ENCODE measurements at regions not wholly inside any gene's neighbourhood (a gene's known extent, or its start where the extent isn't known, plus 50 kb on each side); places are given as distances from the start of the nearest gene placed in this dataset.
"Not testable (repeated sequence)": the region's sequence is repeated elsewhere in the genome, so short reads cannot be mapped to it uniquely, and the experiment has no call there.

GRCh38 chr14:105600195-105600938 is 74.0 kb downstream of the TMEM121 start:
- Mint-ChIP-seq H3K9me3 (peaks cover 61% of the 10 kb centered on the region), H3K36me3 (ENCODE audit: low read depth) (peaks cover 20% of the 10 kb centered on the region)
- H2AFZ ChIP-seq; H3K27me3 ChIP-seq (ENCODE audit: insufficient read depth); H3K27ac Mint-ChIP-seq; H3K79me2 ChIP-seq (replicated peaks; ENCODE audit: insufficient read depth); H3K4me3 Mint-ChIP-seq; H3K9me2 ChIP-seq (ENCODE audit: insufficient read depth); H3K27me3 Mint-ChIP-seq (ENCODE audit: insufficient read depth, low read depth, poor library complexity); H4K20me1 ChIP-seq (replicated peaks; ENCODE audit: insufficient read depth); H3K4me3 ChIP-seq; H3K4me1 ChIP-seq (ENCODE audit: insufficient read depth); ATAC-seq; H3K27ac ChIP-seq (ENCODE audit: low read depth); H3K36me3 ChIP-seq (ENCODE audit: insufficient read depth); DNase-seq (ENCODE audit: low spot score); H3K4me1 Mint-ChIP-seq; H3F3A ChIP-seq (replicated peaks; ENCODE audit: low read depth); H3K4me2 ChIP-seq: not testable (repeated sequence)

DNA sequence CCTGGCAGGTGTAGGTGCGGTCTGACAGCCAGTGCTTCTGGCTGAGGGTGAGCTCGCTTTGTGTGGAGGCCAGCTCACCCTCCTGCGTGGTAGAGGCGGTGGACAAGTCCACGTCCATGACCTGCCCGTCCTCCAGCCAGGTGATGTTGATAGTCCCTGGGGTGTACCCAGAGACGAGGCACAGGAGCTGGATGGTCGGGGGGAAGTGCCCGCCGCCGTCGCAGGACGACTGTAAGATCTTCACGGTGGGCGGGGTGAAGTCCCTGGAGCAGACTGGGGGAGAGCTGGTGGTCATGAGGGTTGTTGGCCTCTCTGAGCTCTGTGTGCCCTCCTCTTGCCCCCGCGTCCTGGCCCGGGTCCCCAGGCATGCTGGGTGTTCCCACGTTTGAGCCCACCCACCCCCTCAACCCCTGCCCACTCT is 74.6 kb downstream of the TMEM121 start:
- Mint-ChIP-seq H3K27ac (no peak overlapping the region), H3K27me3 (ENCODE audit: insufficient read depth, low read depth, poor library complexity) (peaks cover 5% of the 10 kb centered on the region), H3K4me1 (no peaks in the 10 kb centered on the region), H3K36me3 (ENCODE audit: low read depth) (peaks cover 18% of the 10 kb centered on the region), H3K9me3 (peaks cover 65% of the 10 kb centered on the region), H3K4me3 (no peak overlapping the region)
- no peaks in the 10 kb centered on the region for H4K20me1 ChIP-seq (replicated peaks; ENCODE audit: insufficient read depth)
- H3K27ac ChIP-seq (ENCODE audit: low read depth) = no peak overlapping the region
- no peaks in the 10 kb centered on the region for H3K9me2 ChIP-seq (ENCODE audit: insufficient read depth)
- H3K27me3 ChIP-seq (ENCODE audit: insufficient read depth) = no peaks in the 10 kb centered on the region
- H3F3A ChIP-seq (replicated peaks; ENCODE audit: low read depth) = no peaks in the 10 kb centered on the region
- no peak for ATAC-seq
- H2AFZ ChIP-seq = no peak overlapping the region
- no peak overlapping the region for H3K4me3 ChIP-seq
- H3K36me3 ChIP-seq (ENCODE audit: insufficient read depth) = no peaks in the 10 kb centered on the region
- no peak for DNase-seq (ENCODE audit: low spot score)
- H3K4me1 ChIP-seq (ENCODE audit: insufficient read depth) = no peaks in the 10 kb centered on the region
- H3K79me2 ChIP-seq (replicated peaks; ENCODE audit: insufficient read depth) = no peaks in the 10 kb centered on the region
- no peak overlapping the region for H3K4me2 ChIP-seq
- TF ChIP-seq CREB1 (CRISPR knock-in tag; IDR thresholded peaks at IDR 0.05; ENCODE audit: low read depth) (no peak), JUNB (IDR thresholded peaks at IDR 0.05; ENCODE audit: unreplicated experiment) (no peak), POLR2AphosphoS5 (IDR thresholded peaks at IDR 0.05; ENCODE audit: low read depth) (no peak), EZH2phosphoT487 (IDR thresholded peaks at IDR 0.05; ENCODE audit: unreplicated experiment) (no peak), STAT1 (IDR thresholded peaks at IDR 0.05; ENCODE audit: unreplicated experiment) (no peak), CTCF (conservative IDR thresholded peaks at IDR 0.05; ENCODE audit: low read depth in 2 of 2) (no peak), EZH2 (IDR thresholded peaks at IDR 0.05; ENCODE audit: low read depth, unreplicated experiment) (no peak), ZNF331 (CRISPR knock-in tag; IDR thresholded peaks at IDR 0.05; ENCODE audit: low read depth) (no peak), NANOG (IDR thresholded peaks at IDR 0.05; ENCODE audit: borderline replicate concordance) (no peak)
- TF ChIP-seq, protein P1, sequence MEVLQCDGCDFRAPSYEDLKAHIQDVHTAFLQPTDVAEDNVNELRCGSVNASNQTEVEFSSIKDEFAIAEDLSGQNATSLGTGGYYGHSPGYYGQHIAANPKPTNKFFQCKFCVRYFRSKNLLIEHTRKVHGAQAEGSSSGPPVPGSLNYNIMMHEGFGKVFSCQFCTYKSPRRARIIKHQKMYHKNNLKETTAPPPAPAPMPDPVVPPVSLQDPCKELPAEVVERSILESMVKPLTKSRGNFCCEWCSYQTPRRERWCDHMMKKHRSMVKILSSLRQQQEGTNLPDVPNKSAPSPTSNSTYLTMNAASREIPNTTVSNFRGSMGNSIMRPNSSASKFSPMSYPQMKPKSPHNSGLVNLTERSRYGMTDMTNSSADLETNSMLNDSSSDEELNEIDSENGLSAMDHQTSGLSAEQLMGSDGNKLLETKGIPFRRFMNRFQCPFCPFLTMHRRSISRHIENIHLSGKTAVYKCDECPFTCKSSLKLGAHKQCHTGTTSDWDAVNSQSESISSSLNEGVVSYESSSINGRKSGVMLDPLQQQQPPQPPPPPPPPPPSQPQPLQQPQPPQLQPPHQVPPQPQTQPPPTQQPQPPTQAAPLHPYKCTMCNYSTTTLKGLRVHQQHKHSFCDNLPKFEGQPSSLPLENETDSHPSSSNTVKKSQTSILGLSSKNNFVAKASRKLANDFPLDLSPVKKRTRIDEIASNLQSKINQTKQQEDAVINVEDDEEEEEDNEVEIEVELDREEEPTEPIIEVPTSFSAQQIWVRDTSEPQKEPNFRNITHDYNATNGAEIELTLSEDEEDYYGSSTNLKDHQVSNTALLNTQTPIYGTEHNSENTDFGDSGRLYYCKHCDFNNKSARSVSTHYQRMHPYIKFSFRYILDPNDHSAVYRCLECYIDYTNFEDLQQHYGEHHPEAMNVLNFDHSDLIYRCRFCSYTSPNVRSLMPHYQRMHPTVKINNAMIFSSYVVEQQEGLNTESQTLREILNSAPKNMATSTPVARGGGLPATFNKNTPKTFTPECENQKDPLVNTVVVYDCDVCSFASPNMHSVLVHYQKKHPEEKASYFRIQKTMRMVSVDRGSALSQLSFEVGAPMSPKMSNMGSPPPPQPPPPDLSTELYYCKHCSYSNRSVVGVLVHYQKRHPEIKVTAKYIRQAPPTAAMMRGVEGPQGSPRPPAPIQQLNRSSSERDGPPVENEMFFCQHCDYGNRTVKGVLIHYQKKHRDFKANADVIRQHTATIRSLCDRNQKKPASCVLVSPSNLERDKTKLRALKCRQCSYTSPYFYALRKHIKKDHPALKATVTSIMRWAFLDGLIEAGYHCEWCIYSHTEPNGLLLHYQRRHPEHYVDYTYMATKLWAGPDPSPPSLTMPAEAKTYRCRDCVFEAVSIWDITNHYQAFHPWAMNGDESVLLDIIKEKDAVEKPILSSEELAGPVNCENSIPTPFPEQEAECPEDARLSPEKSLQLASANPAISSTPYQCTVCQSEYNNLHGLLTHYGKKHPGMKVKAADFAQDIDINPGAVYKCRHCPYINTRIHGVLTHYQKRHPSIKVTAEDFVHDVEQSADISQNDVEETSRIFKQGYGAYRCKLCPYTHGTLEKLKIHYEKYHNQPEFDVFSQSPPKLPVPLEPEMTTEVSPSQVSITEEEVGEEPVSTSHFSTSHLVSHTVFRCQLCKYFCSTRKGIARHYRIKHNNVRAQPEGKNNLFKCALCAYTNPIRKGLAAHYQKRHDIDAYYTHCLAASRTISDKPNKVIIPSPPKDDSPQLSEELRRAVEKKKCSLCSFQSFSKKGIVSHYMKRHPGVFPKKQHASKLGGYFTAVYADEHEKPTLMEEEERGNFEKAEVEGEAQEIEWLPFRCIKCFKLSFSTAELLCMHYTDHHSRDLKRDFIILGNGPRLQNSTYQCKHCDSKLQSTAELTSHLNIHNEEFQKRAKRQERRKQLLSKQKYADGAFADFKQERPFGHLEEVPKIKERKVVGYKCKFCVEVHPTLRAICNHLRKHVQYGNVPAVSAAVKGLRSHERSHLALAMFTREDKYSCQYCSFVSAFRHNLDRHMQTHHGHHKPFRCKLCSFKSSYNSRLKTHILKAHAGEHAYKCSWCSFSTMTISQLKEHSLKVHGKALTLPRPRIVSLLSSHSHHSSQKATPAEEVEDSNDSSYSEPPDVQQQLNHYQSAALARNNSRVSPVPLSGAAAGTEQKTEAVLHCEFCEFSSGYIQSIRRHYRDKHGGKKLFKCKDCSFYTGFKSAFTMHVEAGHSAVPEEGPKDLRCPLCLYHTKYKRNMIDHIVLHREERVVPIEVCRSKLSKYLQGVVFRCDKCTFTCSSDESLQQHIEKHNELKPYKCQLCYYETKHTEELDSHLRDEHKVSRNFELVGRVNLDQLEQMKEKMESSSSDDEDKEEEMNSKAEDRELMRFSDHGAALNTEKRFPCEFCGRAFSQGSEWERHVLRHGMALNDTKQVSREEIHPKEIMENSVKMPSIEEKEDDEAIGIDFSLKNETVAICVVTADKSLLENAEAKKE (CRISPR knock-in tag; IDR thresholded peaks at IDR 0.05) = no peak
- TF ChIP-seq, protein P2, sequence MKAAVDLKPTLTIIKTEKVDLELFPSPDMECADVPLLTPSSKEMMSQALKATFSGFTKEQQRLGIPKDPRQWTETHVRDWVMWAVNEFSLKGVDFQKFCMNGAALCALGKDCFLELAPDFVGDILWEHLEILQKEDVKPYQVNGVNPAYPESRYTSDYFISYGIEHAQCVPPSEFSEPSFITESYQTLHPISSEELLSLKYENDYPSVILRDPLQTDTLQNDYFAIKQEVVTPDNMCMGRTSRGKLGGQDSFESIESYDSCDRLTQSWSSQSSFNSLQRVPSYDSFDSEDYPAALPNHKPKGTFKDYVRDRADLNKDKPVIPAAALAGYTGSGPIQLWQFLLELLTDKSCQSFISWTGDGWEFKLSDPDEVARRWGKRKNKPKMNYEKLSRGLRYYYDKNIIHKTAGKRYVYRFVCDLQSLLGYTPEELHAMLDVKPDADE (IDR thresholded peaks at IDR 0.05) = no peak
